Lung microvascular endothelial cell (primary cell): ENCODE measurements at regions not wholly inside any gene's neighbourhood (a gene's known extent, or its start where the extent isn't known, plus 50 kb on each side); places are given as distances from the start of the nearest gene placed in this dataset.
"Not testable (repeated sequence)": the region's sequence is repeated elsewhere in the genome, so short reads cannot be mapped to it uniquely, and the experiment has no call there.

Source experiments
- DNase-seq, 2 donors: peaks; one replicate each; pipeline versions ENCODE4 v3.0.0 to v3.0.0-alpha.2; 2010; ENCODE audit warnings: low read depth in 2 of 2

DNA sequence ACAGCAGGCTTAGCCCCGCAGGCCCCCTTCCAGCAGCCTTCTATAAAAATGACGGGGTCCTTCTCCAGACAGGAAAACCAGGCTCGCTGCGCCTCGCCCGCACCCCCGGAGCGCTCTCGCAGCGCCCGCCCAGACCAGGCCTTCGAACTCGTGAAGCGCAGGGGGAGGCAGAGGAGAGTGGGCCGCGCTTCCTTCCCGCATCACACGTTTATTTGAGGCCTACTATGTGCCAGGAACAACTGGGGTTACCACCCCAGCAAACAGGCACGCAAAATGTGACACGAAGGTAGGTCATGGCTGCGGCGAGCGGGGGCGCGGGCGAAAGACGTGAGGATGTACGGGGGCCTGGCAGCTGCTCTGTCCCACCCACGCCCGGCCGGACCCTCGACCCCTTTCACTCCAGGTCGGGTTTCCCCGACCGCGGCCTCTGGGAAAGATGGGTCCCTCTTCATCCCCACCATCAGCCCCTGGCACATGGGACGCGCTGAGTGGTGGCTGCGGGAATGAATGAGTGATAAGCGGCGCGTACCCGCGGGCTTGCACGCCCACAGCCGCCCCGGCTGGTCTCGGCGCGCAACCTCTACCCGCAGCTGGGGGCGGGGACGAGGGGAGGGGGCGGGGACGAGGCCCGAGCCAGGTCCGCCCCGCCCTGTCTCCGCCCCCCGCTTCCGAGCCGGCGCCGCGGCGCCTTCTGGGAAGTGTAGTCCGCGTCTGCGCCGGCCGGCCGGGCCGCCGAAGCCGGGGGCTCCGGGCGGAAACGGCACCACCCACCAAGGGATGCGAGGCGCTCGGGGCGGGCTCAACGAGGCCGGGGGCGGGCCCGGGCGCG, 59.1 kb downstream of the ZNF467 start:
- peak; percentile 81 to 92 for DNase-seq

DNA sequence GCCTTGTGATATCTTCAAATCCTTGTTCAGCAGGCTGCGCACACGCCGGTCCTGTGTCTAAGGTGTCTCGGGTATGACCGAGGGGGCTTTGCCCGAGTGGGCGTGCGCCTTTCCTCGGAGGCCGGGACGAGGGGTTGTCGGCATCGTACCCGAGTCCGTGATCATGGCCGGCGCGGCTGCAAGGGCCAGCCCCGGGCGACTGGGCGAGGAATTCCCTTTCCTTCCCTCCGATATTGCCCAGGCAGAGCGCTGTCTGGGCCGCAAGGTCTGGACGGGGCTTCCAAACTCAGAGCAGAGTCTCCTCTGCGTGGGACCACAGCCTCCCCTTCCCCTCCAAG, 59.7 kb downstream of the ZNF467 start:
- no peak for DNase-seq

DNA sequence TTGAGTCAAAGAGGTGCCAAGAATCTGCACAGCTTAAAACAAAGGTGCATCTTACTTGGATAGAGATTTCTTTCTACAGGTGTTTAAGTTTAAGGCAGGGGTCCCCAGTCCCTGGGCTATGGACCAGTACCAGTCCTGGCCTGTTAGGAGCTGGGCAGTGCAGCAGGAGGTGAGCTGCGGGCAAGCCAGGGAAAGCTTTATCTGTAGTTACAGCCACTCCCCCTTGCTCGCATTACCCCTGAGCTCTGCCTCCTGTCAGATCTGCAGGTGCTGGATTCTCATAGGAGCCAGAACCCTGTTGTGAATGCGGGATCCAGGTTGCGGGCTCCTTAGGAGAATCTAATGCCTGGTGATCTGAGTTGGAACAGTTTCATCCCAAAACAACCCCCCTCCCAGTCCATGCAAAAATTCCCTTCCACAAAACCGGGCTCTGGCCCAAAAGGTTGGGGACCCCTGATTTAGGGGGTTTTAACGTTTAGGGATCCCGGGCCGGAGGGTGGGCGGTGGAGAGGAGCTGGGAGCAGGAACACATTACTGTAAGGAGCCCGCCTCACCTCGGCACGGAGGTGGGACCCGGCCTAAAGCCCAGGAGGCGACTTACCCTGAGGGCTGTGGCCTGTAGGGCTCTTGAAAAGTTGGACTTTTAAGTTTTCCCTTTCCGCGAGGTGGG, 60.2 kb downstream of the ZNF467 start:
- no peak for DNase-seq

GRCh38 chr7:149708026-149708425, 65.4 kb downstream of the ZNF467 start:
- no peak for DNase-seq

DNA sequence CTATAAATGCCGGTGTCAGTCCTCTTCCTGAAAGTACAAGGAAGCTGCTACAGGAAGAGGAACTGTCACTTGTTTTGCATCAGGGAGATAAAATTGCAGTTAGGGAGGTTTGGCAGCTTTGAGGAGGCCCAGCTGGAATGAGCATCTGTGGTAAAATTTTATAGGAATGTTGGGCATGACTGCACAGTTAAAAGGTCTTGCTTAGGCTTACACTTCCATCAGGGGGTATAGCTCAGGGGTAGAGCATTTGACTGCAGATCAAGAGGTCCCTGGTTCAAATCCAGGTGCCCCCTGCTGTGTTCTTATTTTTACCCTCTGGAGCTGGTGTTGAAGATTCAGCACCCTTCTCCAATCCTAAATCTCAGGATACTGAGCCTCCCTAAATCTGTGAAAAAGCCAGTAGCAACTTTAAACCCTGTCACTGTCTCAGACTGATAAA, 65.9 kb downstream of the ZNF467 start:
- DNase-seq, result no peak

DNA sequence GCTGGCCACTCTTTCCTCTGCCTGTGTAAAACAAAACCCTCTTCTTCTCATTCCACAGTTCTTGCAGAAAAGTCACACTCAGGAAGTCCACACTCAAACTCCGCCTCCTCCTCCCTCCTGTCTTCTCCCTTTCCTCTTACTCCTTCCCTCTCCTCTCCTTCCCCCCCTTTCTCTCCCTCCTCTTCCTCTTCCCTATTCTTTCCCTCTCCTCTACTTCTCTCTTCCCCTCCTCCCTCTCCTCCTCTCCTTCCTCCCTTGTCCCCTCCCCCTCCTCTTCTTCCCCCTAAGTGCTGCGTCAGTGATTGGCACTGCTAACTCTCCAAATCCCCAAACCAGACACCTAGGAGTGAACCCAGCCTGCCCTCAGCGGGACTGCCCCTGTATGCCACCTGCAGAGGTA, 67.0 kb downstream of the ZNF467 start:
- no peak for DNase-seq

DNA sequence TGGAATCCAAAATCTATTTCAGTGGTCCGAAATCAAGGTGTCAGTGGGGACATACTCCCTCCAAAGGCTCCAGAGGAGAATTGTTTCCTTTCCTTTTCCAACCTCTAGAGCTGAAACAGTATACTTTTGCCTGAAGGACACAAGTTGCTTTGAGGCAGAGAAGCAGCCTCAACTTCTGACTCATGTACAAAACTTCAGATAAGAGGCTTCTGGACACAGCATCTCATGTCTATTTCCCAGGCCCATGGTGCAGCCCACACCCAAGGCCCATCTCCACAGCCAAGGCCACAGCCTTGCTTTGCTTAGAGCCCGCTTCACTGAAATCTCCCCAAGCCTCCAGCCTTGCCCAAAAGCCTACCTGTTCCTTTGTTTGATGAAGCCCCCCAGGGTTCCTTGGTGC, 68.9 kb downstream of the ZNF467 start:
- DNase-seq, result no peak

GRCh38 chr7:149703044-149703650, 70.2 kb downstream of the ZNF467 start:
- no peak for DNase-seq

- no peak for DNase-seq
Measured at GRCh38 chr7:149701495-149702240, 71.7 kb downstream of the ZNF467 start.

GRCh38 chr7:149697767-149698166, 75.6 kb downstream of the ZNF467 start:
- not testable (repeated sequence) for DNase-seq

DNA sequence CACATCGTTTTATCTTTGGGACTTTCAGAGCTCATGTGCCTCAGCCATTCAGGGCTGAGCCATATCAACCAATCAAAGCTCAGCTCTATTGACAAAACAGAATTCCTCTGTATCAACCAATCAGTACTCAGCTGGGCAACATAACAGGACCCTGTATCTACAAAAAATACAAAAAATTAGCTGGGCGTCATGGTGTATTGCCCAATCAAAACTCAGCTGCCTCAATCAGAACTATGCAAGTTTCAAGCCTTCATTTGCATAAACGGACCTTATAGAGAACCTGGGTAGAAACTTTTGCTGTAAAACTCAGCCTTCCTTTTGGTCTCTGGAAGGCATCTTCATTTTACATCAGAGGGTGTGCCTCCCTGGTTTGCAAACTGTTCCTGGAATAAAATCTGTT, 77.1 kb downstream of the ZNF467 start:
- no peak for DNase-seq

GRCh38 chr7:149692557-149692982, 80.8 kb downstream of the ZNF467 start:
- DNase-seq, result no peak

- DNase-seq, result no peak
Measured at GRCh38 chr7:149692056-149692455, 81.3 kb downstream of the ZNF467 start.

DNA sequence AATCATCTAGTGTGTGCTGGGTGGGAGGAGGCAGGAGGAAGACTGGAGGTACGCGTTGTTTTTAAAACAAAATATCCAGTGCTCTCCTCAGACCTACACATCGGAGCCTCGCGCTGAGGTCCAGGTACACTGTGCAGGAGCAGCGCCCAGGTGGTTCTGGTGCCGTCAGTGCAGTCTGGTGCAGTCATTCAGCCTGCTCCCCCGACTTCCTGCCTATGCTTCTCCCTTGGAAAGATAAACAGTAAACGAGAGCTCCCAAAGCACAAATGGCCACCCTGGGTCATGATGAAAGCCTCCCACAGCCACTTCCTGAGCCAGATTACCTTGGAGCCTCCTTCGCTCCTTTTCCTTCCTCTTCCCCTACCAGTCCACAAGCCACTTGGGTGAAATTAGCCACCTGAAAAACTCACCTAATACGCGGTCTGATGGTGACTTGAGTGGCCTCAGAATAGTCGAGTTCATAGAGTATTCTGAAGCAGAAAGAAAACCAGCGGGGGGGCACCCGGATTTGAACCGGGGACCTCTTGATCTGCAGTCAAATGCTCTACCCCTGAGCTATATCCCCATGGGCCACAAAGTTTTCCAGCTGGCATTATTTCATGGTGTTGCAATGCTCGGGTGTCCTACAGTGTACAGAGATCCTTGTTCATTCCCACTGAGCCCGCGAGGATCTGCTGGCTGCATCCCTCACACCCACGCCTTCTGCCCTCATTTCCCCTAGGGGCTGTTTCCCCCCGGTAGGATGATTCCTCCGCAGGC, 82.5 kb downstream of the ZNF467 start:
- peak in 1 of 2 donors; percentile 23 for DNase-seq

DNA sequence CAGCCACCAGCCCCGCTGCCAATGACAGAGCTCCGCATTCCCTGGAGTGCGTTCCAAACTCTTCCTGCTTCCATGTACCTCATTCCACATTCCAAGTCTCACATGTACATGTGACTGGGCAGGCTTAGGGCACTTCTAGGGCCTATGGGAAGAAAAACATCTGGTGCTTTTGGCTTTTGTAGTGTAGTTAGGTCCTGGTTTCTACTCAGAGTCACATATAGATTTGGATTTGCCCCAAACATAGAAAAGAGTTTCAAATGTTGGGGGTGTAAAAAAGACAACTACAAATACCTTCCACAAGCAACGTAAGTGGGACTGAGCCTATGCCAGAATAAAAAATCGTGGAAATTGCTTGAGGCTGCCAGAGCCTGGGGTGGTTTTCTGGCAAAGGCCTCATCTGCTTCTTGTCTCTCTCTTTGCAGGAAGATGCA, 84.1 kb downstream of the ZNF467 start:
- no peak for DNase-seq

- no peak for DNase-seq
Measured at GRCh38 chr7:149688836-149689235, 84.6 kb downstream of the ZNF467 start.

DNA sequence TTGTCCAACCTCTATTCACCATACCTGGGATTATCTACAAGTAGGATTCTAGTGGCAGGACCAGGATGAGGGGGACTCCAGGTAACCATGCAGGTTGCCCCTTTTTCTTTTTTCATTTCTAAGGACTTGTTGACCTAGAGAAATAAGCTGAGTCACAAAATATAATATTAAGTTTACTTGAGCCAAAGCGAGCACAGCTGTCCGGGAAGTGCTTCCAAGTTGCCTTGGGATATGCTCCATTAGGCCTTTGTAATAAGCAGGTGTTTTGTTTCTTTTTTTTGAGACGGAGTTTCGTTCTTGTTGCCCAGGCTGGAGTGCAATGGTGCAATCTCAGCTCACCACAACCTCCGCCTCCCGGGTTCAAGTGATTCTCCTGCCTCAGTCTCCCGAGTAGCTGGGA, 85.6 kb downstream of the ZNF467 start:
- DNase-seq, result not testable (repeated sequence)

DNA sequence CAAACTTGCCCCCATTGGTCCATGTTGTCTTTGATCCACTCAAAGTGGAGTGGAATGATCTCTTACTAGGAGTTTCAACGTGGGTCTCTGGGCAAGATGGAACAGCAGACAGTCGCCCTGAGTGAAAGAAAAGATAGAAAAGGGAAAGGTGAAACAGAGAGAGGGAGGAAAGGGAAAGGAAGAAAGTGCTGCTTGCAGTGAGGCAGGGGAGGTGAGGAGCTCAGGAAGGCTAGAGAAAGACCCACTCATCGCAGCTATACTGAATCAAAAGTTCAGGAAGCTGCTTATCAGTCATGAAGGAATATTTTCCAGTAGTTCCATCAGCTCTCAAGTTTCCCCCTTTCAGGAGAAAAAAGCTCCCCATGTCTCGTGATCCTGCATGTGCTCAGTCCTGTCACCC, 86.9 kb downstream of the ZNF467 start:
- no peak for DNase-seq

GRCh38 chr7:149686011-149686410, 87.4 kb downstream of the ZNF467 start:
- DNase-seq, result no peak

- peak in 1 of 2 donors; percentile 12 for DNase-seq
Measured at GRCh38 chr7:149685455-149685854, 87.9 kb downstream of the ZNF467 start.

DNA sequence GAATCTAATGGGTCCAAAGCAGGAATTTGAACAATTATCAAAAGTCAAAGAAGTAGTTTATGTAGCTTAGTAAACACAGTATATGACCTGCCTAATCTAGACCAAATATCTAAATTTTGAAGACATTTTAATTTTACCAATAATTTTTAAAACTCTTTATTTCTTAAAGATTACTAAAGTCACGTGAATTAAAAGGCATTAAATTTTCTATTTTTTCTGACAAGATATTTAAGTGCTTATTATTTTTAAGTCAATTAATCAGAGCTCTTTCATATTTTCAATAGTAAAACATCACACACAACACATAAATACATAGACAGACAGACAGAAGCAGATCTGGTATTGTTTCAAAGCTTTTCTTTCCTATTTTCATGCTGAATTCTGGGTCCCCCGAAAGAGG, 89.5 kb downstream of the ZNF467 start:
- no peak for DNase-seq
